ENCODE measurements at regions not wholly inside any gene's neighbourhood (a gene's known extent, or its start where the extent isn't known, plus 50 kb on each side); places are given as distances from the start of the nearest gene placed in this dataset.
A peak's percentile ranks its signal among the peaks of the same experiment; 100 is the strongest.

GRCh38 chr1:36715797-36716196 lies 233.1 kb upstream of the CSF3R start:
- no peak for DNase-seq

GRCh38 chr1:36714301-36714700 lies 231.6 kb upstream of the CSF3R start:
- DNase-seq, result no peak

GRCh38 chr1:36711480-36711879 lies 228.8 kb upstream of the CSF3R start:
- DNase-seq, result no peak

- DNase-seq, result no peak
These were observed 228.2 kb upstream of the CSF3R start for GRCh38 chr1:36710951-36711350.

GRCh38 chr1:36709869-36710481 lies 227.3 kb upstream of the CSF3R start:
- DNase-seq, result no peak

- DNase-seq, result no peak
These were observed 225.9 kb upstream of the CSF3R start for GRCh38 chr1:36708587-36708986.

GRCh38 chr1:36707221-36707620 lies 224.5 kb upstream of the CSF3R start:
- DNase-seq, result no peak

- no peak for DNase-seq
These were observed 223.7 kb upstream of the CSF3R start for GRCh38 chr1:36706416-36706815.

- no peak for DNase-seq
These were observed 222.9 kb upstream of the CSF3R start for GRCh38 chr1:36705629-36706028.

- DNase-seq, result peak; percentile 2 to 36
These were observed 221.0 kb upstream of the CSF3R start for GRCh38 chr1:36703526-36704208.

GRCh38 chr1:36702963-36703362 lies 220.2 kb upstream of the CSF3R start:
- DNase-seq, result no peak

- DNase-seq, result no peak
These were observed 216.6 kb upstream of the CSF3R start for GRCh38 chr1:36699113-36699911.

- DNase-seq, result no peak
These were observed 215.3 kb upstream of the CSF3R start for GRCh38 chr1:36697836-36698605.

GRCh38 chr1:36696261-36696940 lies 213.7 kb upstream of the CSF3R start:
- no peak for DNase-seq

GRCh38 chr1:36693603-36694002 lies 210.9 kb upstream of the CSF3R start:
- DNase-seq, result no peak

- DNase-seq, result no peak
These were observed 210.4 kb upstream of the CSF3R start for GRCh38 chr1:36693161-36693525.

GRCh38 chr1:36692465-36693160 lies 209.9 kb upstream of the CSF3R start:
- DNase-seq, result no peak

GRCh38 chr1:36691374-36691773 lies 208.7 kb upstream of the CSF3R start:
- no peak for DNase-seq

- DNase-seq, result no peak
These were observed 207.3 kb upstream of the CSF3R start for GRCh38 chr1:36689992-36690391.

GRCh38 chr1:36687312-36687711 lies 204.6 kb upstream of the CSF3R start:
- DNase-seq, result no peak

- DNase-seq, result no peak
These were observed 193.3 kb upstream of the CSF3R start for GRCh38 chr1:36675931-36676562.

GRCh38 chr1:36675106-36675505 lies 192.4 kb upstream of the CSF3R start:
- no peak for DNase-seq
